Activated CD4-positive, alpha-beta memory T cell treated with anti-CD3 and anti-CD28 coated beads for 36 hours (primary cell): ENCODE measurements at regions not wholly inside any gene's neighbourhood (a gene's known extent, or its start where the extent isn't known, plus 50 kb on each side); places are given as distances from the start of the nearest gene placed in this dataset.

ENCODE experiments used
- CTCF ChIA-PET: fragments of 350-600 bp; sonication (Branson Sonifier 250); formaldehyde crosslinking; loops from one replicate; lab custom pipeline; 2021; ENCODE audit warnings: antibody characterized with exemption, inconsistent platforms; lab: Charles Lee
- POLR2A ChIA-PET: fragments of 350-600 bp; sonication (Branson Sonifier 250); formaldehyde crosslinking; loops from one replicate; lab custom pipeline; 2021; ENCODE audit warnings: antibody characterized with exemption; lab: Charles Lee
- DNase-seq: peaks from one replicate; pipeline ENCODE4 v3.0.0-alpha.2; 2020
- H3K27ac Mint-ChIP-seq: one replicate; pipeline ENCODE4 v1.8.0; 2021; ENCODE audit warnings: mixed read lengths
- H3K27me3 Mint-ChIP-seq: one replicate; pipeline ENCODE4 v1.8.0; 2021; ENCODE audit warnings: mixed read lengths
- H3K36me3 Mint-ChIP-seq: one replicate; pipeline ENCODE4 v1.8.0; 2021; ENCODE audit warnings: mixed read lengths
- H3K4me1 Mint-ChIP-seq: one replicate; pipeline ENCODE4 v1.8.0; 2021; ENCODE audit warnings: low read depth, mixed read lengths
- H3K4me3 Mint-ChIP-seq: one replicate; pipeline ENCODE4 v1.8.0; 2021; ENCODE audit warnings: mild to moderate bottlenecking, mixed read lengths
- H3K9me3 Mint-ChIP-seq: one replicate; pipeline ENCODE4 v1.8.0; 2021; ENCODE audit warnings: mixed read lengths
- intact Hi-C: fragments of 100-400 bp; cut with micrococcal nuclease; formaldehyde crosslinking; loops from one replicate; pipeline ENCODE4 v1.15.1; 2023

DNA sequence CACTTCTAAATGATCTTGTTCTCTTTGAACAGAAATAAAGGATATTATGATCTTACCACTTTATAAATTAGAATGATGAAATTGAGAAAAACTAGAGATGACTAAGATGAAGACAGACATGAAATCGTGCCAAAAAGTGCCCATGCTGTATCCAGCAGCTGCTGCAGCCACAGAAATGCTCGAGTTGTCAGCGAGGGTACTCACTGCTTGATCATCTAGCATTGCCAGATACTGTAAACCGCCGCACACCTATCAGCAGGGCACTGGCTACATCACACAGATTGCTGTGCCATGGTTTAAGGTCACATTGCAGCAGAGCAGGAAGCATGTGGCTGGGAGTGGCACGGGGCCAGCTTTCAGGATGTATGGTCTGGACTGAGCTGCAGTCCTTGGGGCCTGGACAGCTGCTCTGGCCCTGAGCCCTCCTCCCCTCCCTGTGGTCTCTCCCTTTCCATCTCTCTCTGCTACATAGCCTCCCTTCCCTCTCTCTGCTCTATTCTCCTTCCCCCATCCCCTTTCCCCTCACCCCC is 51.0 kb upstream of the SEPTIN5 start:
- Mint-ChIP-seq H3K36me3 (no peaks in the 10 kb centered on the region), H3K9me3 (no peaks in the 10 kb centered on the region), H3K27me3 (peaks cover 9% of the 10 kb centered on the region), H3K4me3 (no peak overlapping the region), H3K27ac (no peak overlapping the region), H3K4me1 (no peaks in the 10 kb centered on the region)
- CTCF ChIA-PET, result no interaction called here
- intact Hi-C loops, result no loop called here
- POLR2A ChIA-PET, result no interaction called here
- DNase-seq, result peak; percentile 17

DNA sequence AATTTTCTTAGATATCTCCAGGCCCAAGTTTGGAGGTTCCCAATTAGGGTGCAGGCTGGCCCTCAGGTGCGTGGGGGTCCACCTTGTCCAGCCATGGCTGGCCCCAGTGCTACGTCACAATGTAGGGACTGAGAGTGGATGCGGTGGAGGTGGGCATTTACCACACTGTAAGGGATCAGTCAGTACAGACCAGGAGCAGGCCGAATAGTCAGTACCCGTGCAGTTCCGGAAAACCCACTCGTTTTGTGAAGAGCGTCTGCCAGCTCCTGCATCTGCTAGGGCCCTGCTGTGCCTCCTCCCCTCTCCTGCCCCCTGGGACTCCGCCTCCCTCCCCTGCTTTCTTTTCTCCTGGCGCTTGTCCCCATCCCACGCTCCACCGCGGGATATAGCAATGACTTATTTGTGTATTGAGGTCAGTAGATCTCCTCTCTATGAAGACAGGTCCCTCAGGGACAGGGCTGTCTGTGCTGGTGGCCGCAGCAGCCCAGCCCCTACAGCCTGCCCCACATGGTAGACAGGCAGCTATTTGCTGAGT is 50.4 kb upstream of the SEPTIN5 start:
- Mint-ChIP-seq H3K4me1 (no peaks in the 10 kb centered on the region), H3K9me3 (no peaks in the 10 kb centered on the region), H3K4me3 (no peak overlapping the region), H3K36me3 (no peaks in the 10 kb centered on the region), H3K27ac (no peak overlapping the region), H3K27me3 (peaks cover 9% of the 10 kb centered on the region)
- ChIA-PET POLR2A (no interaction called here), CTCF (interaction anchor here (1.0 kb wide), 1 partner anchor 16 kb away, joined by 3 read pairs; no protein-coding TSS in a partner anchor)
- no peak for DNase-seq
- intact Hi-C loops, result no loop called here

DNA sequence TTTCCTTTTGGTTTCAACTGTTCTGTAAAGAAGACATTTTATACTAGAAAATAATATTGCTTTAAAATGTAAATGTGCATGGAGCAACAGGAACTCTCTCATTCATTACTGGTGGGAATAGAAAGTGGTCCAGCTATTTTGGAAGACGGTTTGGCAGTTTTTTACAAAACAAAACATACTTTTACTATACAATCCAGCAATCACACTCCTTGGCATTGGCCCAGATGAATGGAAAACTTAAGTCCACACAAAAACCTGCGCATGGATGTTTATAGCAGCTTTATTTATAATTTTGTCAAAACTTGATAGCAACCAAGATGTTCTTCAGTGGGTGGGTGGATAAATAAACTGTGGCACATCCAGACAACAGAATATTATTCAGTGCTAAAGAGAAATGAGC is 49.9 kb upstream of the SEPTIN5 start:
- Mint-ChIP-seq H3K4me1 (no peaks in the 10 kb centered on the region), H3K36me3 (no peaks in the 10 kb centered on the region), H3K4me3 (no peak overlapping the region), H3K27me3 (peaks cover 9% of the 10 kb centered on the region), H3K9me3 (no peaks in the 10 kb centered on the region), H3K27ac (no peak overlapping the region)
- intact Hi-C loops, result no loop called here
- DNase-seq, result no peak
- POLR2A ChIA-PET, result no interaction called here
- CTCF ChIA-PET, result interaction anchor here (1.0 kb wide), 1 partner anchor 15 kb away, joined by 3 read pairs; no protein-coding TSS in a partner anchor
